Fibroblast of lung (primary cell): ENCODE measurements at regions not wholly inside any gene's neighbourhood (a gene's known extent, or its start where the extent isn't known, plus 50 kb on each side); places are given as distances from the start of the nearest gene placed in this dataset.

Source experiments
- CTCF ChIP-seq, 2 donors: IDR thresholded peaks in 1 of 2; conservative IDR thresholded peaks in 1 of 2; 1 replicate in 1 of 2; 2 replicates in 1 of 2; pipeline ENCODE4 v1.5.1; 2011 to 2012; ENCODE audit warnings: low read length in 2 of 2, control low read depth in 1 of 2, inconsistent platforms in 1 of 2, low read depth in 1 of 2, mild to moderate bottlenecking in 1 of 2
- EZH2 ChIP-seq: IDR thresholded peaks from 2 replicates; pipeline ENCODE4 v1.5.1; 2012; ENCODE audit warnings: low read length, control low read depth, mild to moderate bottlenecking; ENCODE audit errors: missing control alignments

GRCh38 chr4:24063731-24064130 lies 173.9 kb upstream of the PPARGC1A start:
- TF ChIP-seq CTCF (conservative IDR thresholded peaks at IDR 0.05 in 1 of 2, IDR thresholded peaks at IDR 0.05 in 1 of 2; ENCODE audit: low read depth in 1 of 2, low read length in 2 of 2): no peak
- TF ChIP-seq EZH2: no peak
